ENCODE measurements at regions not wholly inside any gene's neighbourhood (a gene's known extent, or its start where the extent isn't known, plus 50 kb on each side); places are given as distances from the start of the nearest gene placed in this dataset.

DNA sequence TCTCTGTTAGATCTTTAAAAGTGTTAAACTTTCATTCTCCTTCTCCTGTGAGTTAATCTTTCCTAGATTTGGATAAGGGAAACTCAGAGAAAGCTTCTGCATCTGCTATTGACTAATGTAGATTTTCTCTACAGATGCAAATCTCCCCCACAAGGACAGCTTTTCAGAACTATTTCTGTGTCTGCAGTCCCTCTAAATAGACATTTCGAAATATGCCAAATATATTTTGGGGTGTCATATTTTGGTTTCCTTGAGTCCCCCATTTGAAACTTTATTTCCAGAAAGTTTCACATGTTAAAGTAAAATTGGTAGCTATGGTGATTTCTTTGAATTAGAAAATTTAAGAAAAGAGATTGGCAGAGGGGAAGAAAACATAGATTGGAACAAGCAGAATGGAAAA lies 852.3 kb upstream of the ALCAM start:
- H3K27ac ChIP-seq: no peak overlapping the region
- TF ChIP-seq ZFX (IDR thresholded peaks at IDR 0.05; ENCODE audit: borderline replicate concordance): no peak
- TF ChIP-seq, protein P1, sequence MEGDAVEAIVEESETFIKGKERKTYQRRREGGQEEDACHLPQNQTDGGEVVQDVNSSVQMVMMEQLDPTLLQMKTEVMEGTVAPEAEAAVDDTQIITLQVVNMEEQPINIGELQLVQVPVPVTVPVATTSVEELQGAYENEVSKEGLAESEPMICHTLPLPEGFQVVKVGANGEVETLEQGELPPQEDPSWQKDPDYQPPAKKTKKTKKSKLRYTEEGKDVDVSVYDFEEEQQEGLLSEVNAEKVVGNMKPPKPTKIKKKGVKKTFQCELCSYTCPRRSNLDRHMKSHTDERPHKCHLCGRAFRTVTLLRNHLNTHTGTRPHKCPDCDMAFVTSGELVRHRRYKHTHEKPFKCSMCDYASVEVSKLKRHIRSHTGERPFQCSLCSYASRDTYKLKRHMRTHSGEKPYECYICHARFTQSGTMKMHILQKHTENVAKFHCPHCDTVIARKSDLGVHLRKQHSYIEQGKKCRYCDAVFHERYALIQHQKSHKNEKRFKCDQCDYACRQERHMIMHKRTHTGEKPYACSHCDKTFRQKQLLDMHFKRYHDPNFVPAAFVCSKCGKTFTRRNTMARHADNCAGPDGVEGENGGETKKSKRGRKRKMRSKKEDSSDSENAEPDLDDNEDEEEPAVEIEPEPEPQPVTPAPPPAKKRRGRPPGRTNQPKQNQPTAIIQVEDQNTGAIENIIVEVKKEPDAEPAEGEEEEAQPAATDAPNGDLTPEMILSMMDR (IDR thresholded peaks at IDR 0.05): no peak

DNA sequence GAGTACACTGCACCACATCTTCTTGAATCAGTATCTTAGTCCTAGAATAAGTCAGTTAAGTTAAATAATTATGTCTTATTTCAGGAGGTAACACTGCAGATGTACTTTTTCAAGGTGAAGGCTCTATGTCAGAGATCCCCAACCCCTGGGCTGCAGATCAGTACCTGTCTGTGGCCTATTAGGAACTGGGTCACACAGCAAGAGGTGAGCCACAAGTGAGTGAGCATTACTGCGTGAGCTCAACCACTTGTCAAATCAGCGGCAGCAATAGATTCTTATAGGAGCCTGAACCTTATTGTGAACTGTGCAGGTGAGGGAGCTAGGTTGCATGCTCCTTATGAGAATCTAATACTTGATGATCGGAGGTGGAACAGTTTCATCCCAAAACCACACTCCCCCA lies 851.9 kb upstream of the ALCAM start:
- no peak overlapping the region for H3K27ac ChIP-seq
- TF ChIP-seq, protein P1 (IDR thresholded peaks at IDR 0.05): no peak
- no peak for TF ChIP-seq ZFX (IDR thresholded peaks at IDR 0.05; ENCODE audit: borderline replicate concordance)

DNA sequence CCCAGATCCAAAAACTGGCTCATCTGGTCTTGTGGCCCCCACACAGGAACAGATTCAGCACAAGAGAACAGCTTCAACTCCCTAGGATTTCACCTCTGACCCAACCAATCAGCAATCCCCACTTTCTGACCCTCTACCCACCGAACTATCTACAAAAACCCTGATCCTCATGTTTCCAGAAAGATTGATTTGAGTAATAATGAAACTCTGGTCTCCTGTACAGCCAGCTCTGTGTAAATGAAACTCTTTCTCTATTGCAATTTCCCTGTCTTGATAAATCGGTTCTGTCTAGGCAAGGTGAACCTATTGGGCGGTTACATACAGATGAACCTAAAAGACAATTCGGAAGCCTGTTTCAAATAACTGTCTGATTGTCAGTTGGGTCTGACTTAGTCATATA lies 847.6 kb upstream of the ALCAM start:
- TF ChIP-seq ZFX (IDR thresholded peaks at IDR 0.05; ENCODE audit: borderline replicate concordance): no peak
- TF ChIP-seq, protein P1 (IDR thresholded peaks at IDR 0.05): no peak
- no peak overlapping the region for H3K27ac ChIP-seq

DNA sequence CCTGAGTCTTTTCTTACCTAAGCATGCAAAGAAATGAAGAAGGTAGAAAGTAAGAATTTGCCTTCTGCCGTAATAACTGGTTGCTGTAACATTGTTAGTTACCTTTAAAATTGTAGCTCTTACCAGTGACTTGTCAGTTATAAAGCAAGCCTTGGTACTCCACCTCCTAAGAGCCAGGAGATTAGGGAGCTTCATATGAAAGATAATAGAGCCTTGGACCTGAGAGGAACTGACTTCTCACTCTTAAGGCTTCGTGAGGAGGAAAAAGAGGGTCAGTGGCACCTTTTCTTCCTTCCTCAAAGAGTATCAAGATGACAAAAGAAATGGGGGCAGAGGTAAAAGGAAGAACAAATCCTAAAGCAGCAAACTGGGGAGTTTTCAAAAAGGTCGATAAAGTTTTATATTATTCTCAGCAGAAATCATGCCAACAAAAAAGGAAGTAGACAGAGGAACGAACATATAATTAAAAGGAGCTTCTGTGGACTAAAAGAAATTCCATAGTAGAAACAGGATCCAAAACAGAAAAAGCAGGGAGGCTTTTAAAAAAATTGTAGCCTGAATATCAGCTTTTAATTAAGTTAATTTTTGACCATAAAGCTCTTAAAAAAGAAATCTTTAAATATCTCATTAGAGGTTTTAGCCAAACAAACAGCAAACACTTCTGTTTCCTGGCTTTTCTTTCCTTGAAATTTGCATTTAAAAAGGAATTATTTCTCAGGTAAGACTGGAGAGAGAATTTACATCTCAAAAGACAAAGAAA lies 847.1 kb upstream of the ALCAM start:
- TF ChIP-seq ZFX (IDR thresholded peaks at IDR 0.05; ENCODE audit: borderline replicate concordance): no peak
- TF ChIP-seq, protein P1 (IDR thresholded peaks at IDR 0.05): no peak
- no peak overlapping the region for H3K27ac ChIP-seq

DNA sequence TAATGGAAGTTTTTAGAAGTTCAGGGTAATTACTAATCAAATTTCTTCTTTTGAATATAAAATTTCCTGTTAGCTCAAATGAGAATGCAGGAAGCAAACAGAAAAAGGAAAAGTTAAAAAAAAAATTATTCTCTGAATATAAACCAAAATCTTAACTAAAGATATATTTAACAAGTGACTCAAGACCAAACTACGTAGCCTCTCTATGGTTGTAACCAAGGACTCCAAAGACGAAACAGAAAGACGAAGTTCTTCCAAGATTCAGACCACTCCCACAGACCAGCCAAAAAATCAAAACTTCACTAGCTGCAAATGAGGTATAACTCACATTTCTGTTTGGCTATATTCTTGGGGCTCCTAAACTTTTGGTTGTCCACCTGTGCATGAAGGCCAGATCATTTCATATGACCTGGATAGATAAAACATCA lies 846.5 kb upstream of the ALCAM start:
- no peak overlapping the region for H3K27ac ChIP-seq
- TF ChIP-seq, protein P1 (IDR thresholded peaks at IDR 0.05): no peak
- no peak for TF ChIP-seq ZFX (IDR thresholded peaks at IDR 0.05; ENCODE audit: borderline replicate concordance)

DNA sequence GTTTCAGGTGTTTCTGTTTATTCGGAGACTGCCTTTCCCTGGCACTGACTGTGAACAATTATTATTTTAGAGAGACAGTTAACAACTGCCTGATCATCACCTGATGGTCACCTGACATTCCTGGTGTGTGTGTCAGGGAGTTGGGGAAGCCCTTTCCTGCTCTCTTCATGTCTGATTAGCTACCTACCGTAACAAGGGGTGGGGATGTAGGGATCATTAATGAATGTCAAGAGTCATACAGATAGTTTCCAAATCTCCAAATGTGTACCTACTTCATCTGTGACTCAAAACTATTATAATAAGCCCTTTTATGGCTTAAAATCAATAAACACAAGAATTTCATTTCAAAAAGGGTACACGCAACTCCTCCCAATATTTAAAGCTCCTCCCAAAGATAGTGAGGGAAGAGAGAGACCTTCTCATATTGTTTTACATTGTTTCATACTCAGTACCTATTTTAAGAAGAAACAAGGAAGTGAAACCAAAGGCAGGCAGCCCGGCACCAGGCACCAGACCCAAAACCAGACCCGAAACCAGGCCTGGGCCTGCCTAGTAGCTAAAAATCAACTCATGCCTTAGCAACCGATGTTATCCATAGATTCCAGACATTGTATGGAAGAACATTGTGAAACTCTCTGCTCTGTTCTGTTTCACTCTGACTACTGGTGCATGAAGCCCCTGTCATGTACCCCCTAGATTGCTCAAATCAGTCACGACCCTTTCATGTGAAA lies 844.9 kb upstream of the ALCAM start:
- TF ChIP-seq, protein P1 (IDR thresholded peaks at IDR 0.05): no peak
- TF ChIP-seq ZFX (IDR thresholded peaks at IDR 0.05; ENCODE audit: borderline replicate concordance): no peak
- no peak overlapping the region for H3K27ac ChIP-seq

DNA sequence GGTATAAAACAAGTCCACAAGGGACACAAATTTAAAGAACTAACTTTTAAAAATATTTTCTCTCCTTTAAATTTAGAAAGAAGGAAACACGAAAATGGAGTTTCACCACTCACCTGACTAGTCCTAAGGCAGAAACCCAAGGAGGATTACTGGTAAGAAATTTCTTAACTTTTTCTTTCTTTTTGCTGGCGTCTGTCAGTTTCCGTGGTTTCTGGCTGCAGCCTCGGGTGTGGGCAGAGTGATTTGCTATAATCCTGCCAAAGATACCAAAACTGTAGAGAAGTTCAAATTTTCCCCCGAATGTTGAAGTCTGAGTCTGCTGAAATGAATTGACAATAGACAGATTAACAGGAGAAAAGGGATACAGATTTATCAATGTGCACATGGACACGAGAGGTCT lies 843.6 kb upstream of the ALCAM start:
- no peak for TF ChIP-seq ZFX (IDR thresholded peaks at IDR 0.05; ENCODE audit: borderline replicate concordance)
- TF ChIP-seq, protein P1 (IDR thresholded peaks at IDR 0.05): no peak
- no peak overlapping the region for H3K27ac ChIP-seq

Measured in 22Rv1 (cell line).